ENCODE measurements at regions not wholly inside any gene's neighbourhood (a gene's known extent, or its start where the extent isn't known, plus 50 kb on each side); places are given as distances from the start of the nearest gene placed in this dataset.

GRCh38 chr1:60864722-60865121, 217.6 kb upstream of the NFIA start:
- Histone ChIP-seq H3F3A (ENCODE audit: insufficient read depth, low read depth) (no peaks in the 10 kb centered on the region; the same call in 1 of the 2 replicates), H3K4me3 (no peak overlapping the region), H3K27ac (no peak overlapping the region), H3K4me2 (no peak overlapping the region), H3K9me2 (ENCODE audit: insufficient read depth) (no peaks in the 10 kb centered on the region), H3K27me3 (ENCODE audit: insufficient read depth, low read depth) (no peaks in the 10 kb centered on the region), H2AFZ (no peak overlapping the region), H3K79me2 (ENCODE audit: low read depth) (no peaks in the 10 kb centered on the region), H4K20me1 (ENCODE audit: insufficient read depth) (no peaks in the 10 kb centered on the region), H3K36me3 (ENCODE audit: low read depth) (no peaks in the 10 kb centered on the region), H3K4me1 (replicated peaks; ENCODE audit: insufficient read depth) (0 out of 2 replicates have a peak, but pooled peaks cover 6% of the 10 kb centered on the region), H3K9me3 (ENCODE audit: insufficient read depth, low read depth) (no peaks in the 10 kb centered on the region)
- intact Hi-C loops (cut with micrococcal nuclease; ENCODE audit: unreplicated experiment) = no loop called here
- CTCF ChIA-PET = interaction anchor here (0.6 to 0.7 kb wide), 3 partner anchors 798 to 994 kb away, joined by 4 to 20 read pairs (median 8); no protein-coding TSS in a partner anchor
- no peak for TF ChIP-seq CTCF (conservative IDR thresholded peaks at IDR 0.05)
- TF ChIP-seq EZH2 (IDR thresholded peaks at IDR 0.05; ENCODE audit: low read depth) = no peak
- DNase-seq = no peak
- POLR2A ChIA-PET (ENCODE audit: unreplicated experiment) = no interaction called here
- no TSS peak for BruUV-seq (replicated peaks)

GRCh38 chr1:60863131-60863530, 219.2 kb upstream of the NFIA start:
- no peaks in the 10 kb centered on the region for H3K9me2 ChIP-seq (ENCODE audit: insufficient read depth)
- no peaks in the 10 kb centered on the region for H3K79me2 ChIP-seq (ENCODE audit: low read depth)
- ChIA-PET CTCF (no interaction called here), POLR2A (ENCODE audit: unreplicated experiment) (no interaction called here)
- no peak overlapping the region for H3K4me3 ChIP-seq
- 0 out of 2 replicates have a peak, but pooled peaks cover 6% of the 10 kb centered on the region for H3K4me1 ChIP-seq (replicated peaks; ENCODE audit: insufficient read depth)
- H3K27me3 ChIP-seq (ENCODE audit: insufficient read depth, low read depth) = no peaks in the 10 kb centered on the region
- H2AFZ ChIP-seq = no peak overlapping the region
- H3F3A ChIP-seq (ENCODE audit: insufficient read depth, low read depth) = no peaks in the 10 kb centered on the region; the same call in 1 of the 2 replicates
- DNase-seq = no peak
- H3K4me2 ChIP-seq = no peak overlapping the region
- BruUV-seq (replicated peaks) = no TSS peak
- no peak overlapping the region for H3K27ac ChIP-seq
- H3K9me3 ChIP-seq (ENCODE audit: insufficient read depth, low read depth) = no peaks in the 10 kb centered on the region
- H4K20me1 ChIP-seq (ENCODE audit: insufficient read depth) = no peaks in the 10 kb centered on the region
- no peaks in the 10 kb centered on the region for H3K36me3 ChIP-seq (ENCODE audit: low read depth)
- TF ChIP-seq EZH2 (IDR thresholded peaks at IDR 0.05; ENCODE audit: low read depth) (no peak), CTCF (conservative IDR thresholded peaks at IDR 0.05) (no peak)
- intact Hi-C loops (cut with micrococcal nuclease; ENCODE audit: unreplicated experiment) = no loop called here

GRCh38 chr1:60861961-60862567, 220.3 kb upstream of the NFIA start:
- CTCF ChIA-PET = no interaction called here
- Histone ChIP-seq H3K4me3 (no peak overlapping the region), H3K4me2 (no peak overlapping the region), H3K4me1 (replicated peaks; ENCODE audit: insufficient read depth) (no peaks in the 10 kb centered on the region), H3K9me3 (ENCODE audit: insufficient read depth, low read depth) (no peaks in the 10 kb centered on the region), H3K27ac (no peak overlapping the region), H2AFZ (no peak overlapping the region), H3K79me2 (ENCODE audit: low read depth) (no peaks in the 10 kb centered on the region), H3F3A (ENCODE audit: insufficient read depth, low read depth) (no peaks in the 10 kb centered on the region), H3K36me3 (ENCODE audit: low read depth) (no peaks in the 10 kb centered on the region), H3K9me2 (ENCODE audit: insufficient read depth) (no peaks in the 10 kb centered on the region; the same call in 1 of the 2 replicates), H3K27me3 (ENCODE audit: insufficient read depth, low read depth) (no peaks in the 10 kb centered on the region), H4K20me1 (ENCODE audit: insufficient read depth) (no peaks in the 10 kb centered on the region)
- intact Hi-C loops (cut with micrococcal nuclease; ENCODE audit: unreplicated experiment) = no loop called here
- POLR2A ChIA-PET (ENCODE audit: unreplicated experiment) = no interaction called here
- TF ChIP-seq CTCF (conservative IDR thresholded peaks at IDR 0.05) (no peak), EZH2 (IDR thresholded peaks at IDR 0.05; ENCODE audit: low read depth) (no peak)
- no peak for DNase-seq
- no TSS peak for BruUV-seq (replicated peaks)
